Right lobe of liver (tissue), 6 donors: ENCODE measurements at regions not wholly inside any gene's neighbourhood (a gene's known extent, or its start where the extent isn't known, plus 50 kb on each side); places are given as distances from the start of the nearest gene placed in this dataset.

ENCODE experiments used
- ATAC-seq, 4 donors: fragments of 200-7000 bp; cut with Tn5 transposase; one replicate each; pipeline ENCODE4 v1.9.1; 2020; ENCODE audit warnings: mild to moderate bottlenecking in 4 of 4, moderate library complexity in 4 of 4
- DNase-seq, 3 donors: peaks; one replicate each; pipeline ENCODE4 v3.0.0-alpha.2; 2020
- H3K27ac ChIP-seq, 3 donors: fragments of 200-600 bp; one replicate each; pipeline ENCODE4 v1.8.0; 2022
- H3K27me3 ChIP-seq, 2 donors: fragments of 200-600 bp; one replicate each; pipeline ENCODE4 v1.8.0; 2022
- H3K36me3 ChIP-seq, 4 donors: fragments of 200-600 bp; sonication (generic) in 1 of 4; one replicate each; pipeline versions ENCODE4 v1.5.1 to v1.8.0; 2017 to 2022; ENCODE audit warnings: control low read depth in 1 of 4
- H3K4me1 ChIP-seq, 4 donors: fragments of 200-600 bp; sonication (generic) in 1 of 4; one replicate each; pipeline versions ENCODE4 v1.5.1 to v1.8.0; 2017 to 2022; ENCODE audit warnings: control low read depth in 1 of 4
- H3K4me3 ChIP-seq, 3 donors: fragments of 200-600 bp; one replicate each; pipeline ENCODE4 v1.8.0; 2022
- H3K9me3 ChIP-seq, 4 donors: fragments of 200-600 bp; sonication (generic) in 1 of 4; one replicate each; pipeline versions ENCODE4 v1.5.1 to v1.8.0; 2017 to 2022; ENCODE audit warnings: control low read depth in 1 of 4
- POLR2A ChIP-seq: fragments of 450-650 bp; IDR thresholded peaks from one replicate; pipeline ENCODE4 v1.6.1; 2017; ENCODE audit warnings: antibody characterized with exemption, mild to moderate bottlenecking
- WGBS: methylation state at CpG from one replicate; pipeline ENCODE4 v1.1.6; 2018; ENCODE audit warnings: low coverage, low lambda C conversion rate; ENCODE audit not compliant: insufficient coverage; ENCODE audit errors: missing lambda C conversion rate; 5-methylcytosine and 5-hydroxymethylcytosine counted together
- intact Hi-C, 2 donors: fragments of 100-400 bp; cut with DNase I; formaldehyde crosslinking; loops; one replicate each; pipeline versions ENCODE4 v1.11.2 to v1.14.1; 2022
- TF ChIP-seq, protein P1 (sequence below), 4 donors: fragments of 200-600 bp in 3 of 4; fragments of 450-650 bp in 1 of 4; IDR thresholded peaks; one replicate each; pipeline versions ENCODE4 v1.5.1 to v1.8.0; 2016 to 2022; ENCODE audit warnings: antibody characterized with exemption in 4 of 4, mild to moderate bottlenecking in 2 of 4
- donor health status: DM: no; HTN: yes; CAD: no.
- donor health status: DM: no; HTN: no; CAD: no.
- donor health status: DM: no; HTN: no; CAD: no.
- donor health status: DM: no; HTN: yes; CAD: no.
- donor health status: DM: no; HTN: yes; CAD: no.

DNA sequence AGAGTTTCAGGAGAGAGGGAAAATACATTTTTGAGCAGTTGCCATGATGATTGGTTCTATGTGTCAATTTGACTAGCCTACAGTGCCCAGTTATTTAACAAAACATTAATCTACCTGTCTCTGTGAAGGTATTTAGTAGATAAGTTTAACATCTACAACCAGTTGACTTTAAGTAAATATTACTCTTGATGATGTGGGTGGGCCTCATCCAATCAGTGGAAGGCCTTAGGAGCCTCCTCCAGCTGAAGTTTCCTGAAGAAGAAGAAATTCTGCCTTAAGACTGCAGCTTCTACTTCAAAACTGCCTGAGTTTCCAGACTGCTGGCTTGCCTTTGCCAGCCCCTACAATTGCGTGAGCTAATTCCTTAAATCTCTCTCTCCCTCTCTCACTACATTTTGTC, 93.6 kb downstream of the OXSM start:
- H3K4me1 ChIP-seq: no peaks in the 10 kb centered on the region
- H3K36me3 ChIP-seq: no peaks in the 10 kb centered on the region
- ATAC-seq: no peak
- DNase-seq: no peak
- WGBS: 100% methylated on average over 1 of the region's 1 CpG
- TF ChIP-seq, protein P1, sequence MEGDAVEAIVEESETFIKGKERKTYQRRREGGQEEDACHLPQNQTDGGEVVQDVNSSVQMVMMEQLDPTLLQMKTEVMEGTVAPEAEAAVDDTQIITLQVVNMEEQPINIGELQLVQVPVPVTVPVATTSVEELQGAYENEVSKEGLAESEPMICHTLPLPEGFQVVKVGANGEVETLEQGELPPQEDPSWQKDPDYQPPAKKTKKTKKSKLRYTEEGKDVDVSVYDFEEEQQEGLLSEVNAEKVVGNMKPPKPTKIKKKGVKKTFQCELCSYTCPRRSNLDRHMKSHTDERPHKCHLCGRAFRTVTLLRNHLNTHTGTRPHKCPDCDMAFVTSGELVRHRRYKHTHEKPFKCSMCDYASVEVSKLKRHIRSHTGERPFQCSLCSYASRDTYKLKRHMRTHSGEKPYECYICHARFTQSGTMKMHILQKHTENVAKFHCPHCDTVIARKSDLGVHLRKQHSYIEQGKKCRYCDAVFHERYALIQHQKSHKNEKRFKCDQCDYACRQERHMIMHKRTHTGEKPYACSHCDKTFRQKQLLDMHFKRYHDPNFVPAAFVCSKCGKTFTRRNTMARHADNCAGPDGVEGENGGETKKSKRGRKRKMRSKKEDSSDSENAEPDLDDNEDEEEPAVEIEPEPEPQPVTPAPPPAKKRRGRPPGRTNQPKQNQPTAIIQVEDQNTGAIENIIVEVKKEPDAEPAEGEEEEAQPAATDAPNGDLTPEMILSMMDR (IDR thresholded peaks at IDR 0.05): no peak
- no peak for TF ChIP-seq POLR2A
- intact Hi-C loops: no loop called here
- H3K27me3 ChIP-seq: no peaks in the 10 kb centered on the region
- H3K9me3 ChIP-seq: no peaks in the 10 kb centered on the region
- H3K27ac ChIP-seq: no peak overlapping the region
- no peak overlapping the region for H3K4me3 ChIP-seq

DNA sequence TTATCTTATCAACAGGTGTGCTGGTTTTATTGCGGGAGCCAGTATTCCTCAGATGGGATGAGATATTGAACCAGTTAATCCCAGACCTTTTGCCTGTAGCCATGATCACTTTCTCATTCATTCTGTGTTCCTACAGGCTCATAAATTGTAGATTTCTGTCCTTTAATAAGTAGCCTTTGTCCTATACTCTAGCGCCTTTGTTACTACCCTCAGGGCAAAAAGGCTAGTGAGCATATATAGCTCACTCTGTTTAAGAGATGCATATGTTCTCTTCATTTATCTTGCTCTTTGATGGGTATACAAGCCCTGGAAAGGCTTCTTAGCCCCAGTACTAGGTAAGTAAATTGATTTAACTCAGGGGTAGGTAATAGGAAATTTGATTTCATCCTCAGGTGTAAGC, 95.1 kb downstream of the OXSM start:
- H3K27ac ChIP-seq: no peak overlapping the region
- no peak overlapping the region for H3K4me3 ChIP-seq
- no peaks in the 10 kb centered on the region for H3K27me3 ChIP-seq
- no peaks in the 10 kb centered on the region for H3K9me3 ChIP-seq
- WGBS: 95% methylated on average over 2 of the region's 2 CpGs
- no peak for DNase-seq
- no peak for ATAC-seq
- TF ChIP-seq POLR2A: no peak
- TF ChIP-seq, protein P1 (IDR thresholded peaks at IDR 0.05): no peak
- H3K4me1 ChIP-seq: no peaks in the 10 kb centered on the region
- no peaks in the 10 kb centered on the region for H3K36me3 ChIP-seq
- intact Hi-C loops: no loop called here

DNA sequence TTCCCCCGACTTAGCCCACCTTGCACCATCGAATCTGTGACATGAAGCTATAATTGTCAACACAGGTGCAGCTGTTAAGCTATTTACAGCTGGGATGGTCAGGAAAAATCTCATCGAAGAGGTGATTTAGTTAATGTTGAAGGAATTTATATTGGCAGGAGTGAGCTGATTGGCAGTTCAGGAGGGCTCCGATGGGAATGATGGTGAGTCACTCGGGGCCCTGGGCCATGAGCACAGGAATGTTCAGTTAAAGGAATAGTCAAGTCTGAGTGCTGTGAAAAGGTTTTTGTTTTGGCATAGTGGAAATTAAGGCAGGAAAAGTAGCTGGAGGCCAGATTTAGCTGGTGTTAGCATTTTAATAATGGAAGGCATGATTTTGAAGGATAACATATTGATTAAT, 95.7 kb downstream of the OXSM start:
- intact Hi-C loops: no loop called here
- H3K9me3 ChIP-seq: no peaks in the 10 kb centered on the region
- DNase-seq (no peak), ATAC-seq (no peak)
- no peaks in the 10 kb centered on the region for H3K36me3 ChIP-seq
- TF ChIP-seq, protein P1 (IDR thresholded peaks at IDR 0.05): no peak
- TF ChIP-seq POLR2A: no peak
- H3K27ac ChIP-seq: no peak overlapping the region
- WGBS: 72% methylated on average over 5 of the region's 5 CpGs
- H3K4me3 ChIP-seq: no peak overlapping the region
- H3K27me3 ChIP-seq: no peaks in the 10 kb centered on the region
- no peaks in the 10 kb centered on the region for H3K4me1 ChIP-seq

DNA sequence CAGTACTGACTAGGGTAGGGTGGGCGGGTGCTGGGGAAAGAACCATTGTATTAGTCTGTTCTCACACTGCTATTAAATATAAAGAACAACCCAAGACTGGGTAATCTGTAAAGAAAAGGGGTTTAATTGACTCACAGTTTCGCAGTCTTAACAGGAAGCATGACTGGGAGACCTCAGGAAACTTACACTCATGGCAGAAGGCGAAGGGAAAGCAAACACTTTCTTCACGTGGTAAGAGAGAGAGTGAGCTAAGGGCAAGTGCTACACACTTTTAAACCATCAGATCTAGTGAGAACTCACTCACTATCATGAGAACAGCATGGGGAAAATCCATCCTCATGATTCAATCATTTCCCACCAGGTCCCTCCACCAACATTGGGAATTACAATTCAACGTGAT, 98.0 kb downstream of the OXSM start:
- H3K27me3 ChIP-seq: no peaks in the 10 kb centered on the region
- no peaks in the 10 kb centered on the region for H3K4me1 ChIP-seq
- no peaks in the 10 kb centered on the region for H3K36me3 ChIP-seq
- H3K4me3 ChIP-seq: no peak overlapping the region
- ATAC-seq: no peak
- TF ChIP-seq POLR2A: no peak
- TF ChIP-seq, protein P1 (IDR thresholded peaks at IDR 0.05): no peak
- H3K9me3 ChIP-seq: no peaks in the 10 kb centered on the region
- 50% methylated on average over 5 of the region's 5 CpGs for WGBS
- no peak for DNase-seq
- no peak overlapping the region for H3K27ac ChIP-seq
- intact Hi-C loops: no loop called here

DNA sequence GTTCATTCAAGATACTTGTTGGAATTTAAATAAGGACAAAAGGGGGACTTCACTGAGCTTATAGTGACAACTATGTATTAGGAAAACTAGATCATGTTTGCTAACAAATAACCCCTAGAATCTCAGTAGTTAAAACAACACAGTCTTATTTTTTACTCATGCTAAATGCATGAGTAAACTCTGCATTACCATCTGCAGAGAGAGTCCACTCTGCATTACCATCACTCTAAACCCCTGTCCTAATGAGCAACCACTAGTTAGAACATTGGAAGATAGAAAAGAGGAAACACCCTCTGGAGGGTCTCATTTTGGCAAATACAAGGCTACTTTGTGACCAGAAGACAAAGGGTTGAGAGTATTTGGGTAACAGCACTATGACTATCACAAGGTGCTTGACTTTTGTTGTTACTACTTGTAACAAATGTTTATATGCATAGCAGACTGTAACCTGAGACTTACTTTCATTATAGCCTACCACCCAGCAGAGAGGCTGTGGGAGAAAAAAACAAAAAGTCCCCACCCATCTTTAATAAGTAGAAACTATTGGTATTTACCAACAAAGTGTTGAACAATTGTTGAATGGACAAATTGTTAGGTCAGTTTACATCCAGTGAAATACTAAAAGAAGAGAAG, 99.1 kb downstream of the OXSM start:
- DNase-seq (no peak), ATAC-seq (no peak)
- Histone ChIP-seq H3K27ac (no peak overlapping the region), H3K36me3 (no peaks in the 10 kb centered on the region), H3K27me3 (no peaks in the 10 kb centered on the region), H3K9me3 (no peaks in the 10 kb centered on the region), H3K4me3 (no peak overlapping the region), H3K4me1 (no peaks in the 10 kb centered on the region)
- no peak for TF ChIP-seq POLR2A
- TF ChIP-seq, protein P1 (IDR thresholded peaks at IDR 0.05): no peak
- intact Hi-C loops: no loop called here
